ENCODE measurements at regions not wholly inside any gene's neighbourhood (a gene's known extent, or its start where the extent isn't known, plus 50 kb on each side); places are given as distances from the start of the nearest gene placed in this dataset.

DNA sequence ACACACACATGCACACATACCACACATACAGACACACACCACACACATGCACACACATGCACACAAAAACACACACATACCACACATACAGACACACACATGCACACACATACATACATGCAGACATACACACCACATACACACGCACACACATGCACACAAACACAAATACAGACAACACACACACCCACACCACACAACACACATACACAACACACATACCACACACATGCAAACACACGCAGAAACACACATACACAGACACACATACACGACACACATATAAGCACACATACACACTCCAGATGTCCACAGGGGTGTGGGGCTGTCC is 60.1 kb upstream of the PPP2R2D start (continued):
- TF ChIP-seq, protein P1, sequence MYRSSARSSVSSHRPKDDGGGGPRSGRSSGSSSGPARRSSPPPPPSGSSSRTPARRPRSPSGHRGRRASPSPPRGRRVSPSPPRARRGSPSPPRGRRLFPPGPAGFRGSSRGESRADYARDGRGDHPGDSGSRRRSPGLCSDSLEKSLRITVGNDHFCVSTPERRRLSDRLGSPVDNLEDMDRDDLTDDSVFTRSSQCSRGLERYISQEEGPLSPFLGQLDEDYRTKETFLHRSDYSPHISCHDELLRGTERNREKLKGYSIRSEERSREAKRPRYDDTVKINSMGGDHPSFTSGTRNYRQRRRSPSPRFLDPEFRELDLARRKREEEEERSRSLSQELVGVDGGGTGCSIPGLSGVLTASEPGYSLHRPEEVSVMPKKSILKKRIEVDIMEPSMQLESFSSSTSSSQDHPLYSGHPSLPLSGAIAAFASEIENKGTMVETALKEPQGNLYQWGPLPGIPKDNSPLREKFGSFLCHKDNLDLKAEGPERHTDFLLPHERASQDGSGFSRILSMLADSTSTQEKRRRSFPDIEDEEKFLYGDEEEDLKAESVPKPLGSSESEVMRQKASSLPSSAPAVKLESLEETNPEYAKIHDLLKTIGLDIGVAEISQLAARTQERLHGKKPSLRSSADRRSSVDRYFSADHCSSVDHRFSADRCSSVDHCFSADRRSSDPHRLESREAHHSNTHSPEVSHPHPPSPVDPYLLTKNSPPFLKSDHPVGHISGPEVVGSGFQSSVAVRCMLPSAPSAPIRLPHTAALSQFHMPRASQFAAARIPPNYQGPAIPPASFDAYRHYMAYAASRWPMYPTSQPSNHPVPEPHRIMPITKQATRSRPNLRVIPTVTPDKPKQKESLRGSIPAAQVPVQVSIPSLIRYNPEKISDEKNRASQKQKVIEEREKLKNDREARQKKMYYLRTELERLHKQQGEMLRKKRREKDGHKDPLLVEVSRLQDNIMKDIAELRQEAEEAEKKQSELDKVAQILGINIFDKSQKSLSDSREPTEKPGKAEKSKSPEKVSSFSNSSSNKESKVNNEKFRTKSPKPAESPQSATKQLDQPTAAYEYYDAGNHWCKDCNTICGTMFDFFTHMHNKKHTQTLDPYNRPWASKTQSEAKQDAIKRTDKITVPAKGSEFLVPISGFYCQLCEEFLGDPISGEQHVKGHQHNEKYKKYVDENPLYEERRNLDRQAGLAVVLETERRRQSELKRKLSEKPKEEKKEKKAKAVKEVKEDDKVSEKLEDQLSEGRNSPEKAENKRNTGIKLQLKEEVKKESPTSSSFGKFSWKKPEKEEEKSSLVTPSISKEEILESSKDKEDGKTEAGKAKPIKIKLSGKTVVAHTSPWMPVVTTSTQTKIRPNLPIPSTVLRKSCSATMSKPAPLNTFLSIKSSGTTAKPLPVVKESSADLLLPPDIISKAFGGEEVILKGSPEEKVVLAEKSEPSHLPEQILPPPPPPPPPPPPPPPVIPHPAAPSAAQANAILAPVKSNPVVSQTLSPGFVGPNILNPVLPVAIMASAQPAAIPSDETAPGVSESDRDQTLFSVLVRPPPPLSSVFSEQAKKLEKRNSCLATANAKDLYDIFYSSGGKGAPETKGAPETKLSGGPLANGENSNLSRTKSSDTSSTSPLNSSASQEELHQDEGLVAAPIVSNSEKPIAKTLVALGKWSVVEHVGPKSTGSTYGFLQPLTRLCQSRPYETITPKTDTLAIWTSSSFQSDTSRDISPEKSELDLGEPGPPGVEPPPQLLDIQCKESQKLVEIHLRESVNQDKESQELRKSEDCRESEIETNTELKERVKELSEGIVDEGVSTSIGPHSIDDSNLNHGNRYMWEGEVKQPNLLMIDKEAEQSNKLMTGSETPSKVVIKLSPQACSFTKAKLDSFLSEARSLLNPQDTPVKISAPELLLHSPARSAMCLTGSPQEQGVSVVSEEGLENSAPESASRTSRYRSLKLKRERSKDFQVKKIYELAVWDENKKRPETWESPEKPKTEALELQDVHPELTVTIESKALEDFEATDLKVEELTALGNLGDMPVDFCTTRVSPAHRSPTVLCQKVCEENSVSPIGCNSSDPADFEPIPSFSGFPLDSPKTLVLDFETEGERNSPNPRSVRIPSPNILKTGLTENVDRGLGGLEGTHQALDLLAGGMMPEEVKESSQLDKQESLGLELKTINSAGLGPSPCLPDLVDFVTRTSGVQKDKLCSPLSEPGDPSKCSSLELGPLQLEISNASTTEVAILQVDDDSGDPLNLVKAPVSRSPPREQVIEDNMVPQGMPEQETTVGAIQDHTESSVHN (CRISPR knock-in tag; IDR thresholded peaks at IDR 0.05) = no peak
- TF ChIP-seq NFKB2 (CRISPR knock-in tag; IDR thresholded peaks at IDR 0.05; ENCODE audit: borderline replicate concordance) = no peak
- TF ChIP-seq FOXP1 (IDR thresholded peaks at IDR 0.05) = 0 out of 2 replicates have a peak, but pooled peaks have one; percentile 18
- TF ChIP-seq FOXP1 (CRISPR knock-in tag; IDR thresholded peaks at IDR 0.05) = no peak
- TF ChIP-seq ZNF207 (IDR thresholded peaks at IDR 0.05; ENCODE audit: borderline replicate concordance) = no peak
- peak; percentile 56; the same call in 1 of the 2 replicates for TF ChIP-seq SOX6 (IDR thresholded peaks at IDR 0.05)
- TF ChIP-seq SOX6 (CRISPR knock-in tag; IDR thresholded peaks at IDR 0.05) = no peak
- TF ChIP-seq ZNF724P (CRISPR knock-in tag; IDR thresholded peaks at IDR 0.05; ENCODE audit: borderline replicate concordance) = no peak
- TF ChIP-seq ZNF460 (CRISPR knock-in tag; IDR thresholded peaks at IDR 0.05; ENCODE audit: borderline replicate concordance) = no peak
- TF ChIP-seq PLRG1 (conservative IDR thresholded peaks at IDR 0.05) = 0 out of 2 replicates have a peak, but pooled peaks have one; percentile 22
- TF ChIP-seq ZNF776 (CRISPR knock-in tag; IDR thresholded peaks at IDR 0.05) = no peak
- TF ChIP-seq NBN (conservative IDR thresholded peaks at IDR 0.05) = 0 out of 2 replicates have a peak, but pooled peaks have one; percentile 55
- no peak for TF ChIP-seq ARHGAP35 (CRISPR knock-in tag; IDR thresholded peaks at IDR 0.05; ENCODE audit: borderline replicate concordance)
- TF ChIP-seq IKZF1 (IDR thresholded peaks at IDR 0.05) = peak; percentile 88; the same call in 1 of the 2 replicates
- TF ChIP-seq ZNF878 (CRISPR knock-in tag; IDR thresholded peaks at IDR 0.05) = no peak
- no peak for TF ChIP-seq KDM3A (CRISPR knock-in tag; IDR thresholded peaks at IDR 0.05; ENCODE audit: low read depth)
